ENCODE measurements at regions not wholly inside any gene's neighbourhood (a gene's known extent, or its start where the extent isn't known, plus 50 kb on each side); places are given as distances from the start of the nearest gene placed in this dataset.
"Not testable (repeated sequence)": the region's sequence is repeated elsewhere in the genome, so short reads cannot be mapped to it uniquely, and the experiment has no call there.

GRCh38 chr16:33713710-33714538 is 254.5 kb downstream of the TP53TG3F start:
- H3K4me3 Mint-ChIP-seq; H3K27me3 Mint-ChIP-seq (ENCODE audit: low read depth in 3 of 3); H3K4me1 ChIP-seq (ENCODE audit: control insufficient read depth in 1 of 2, insufficient read depth in 2 of 2, low read length in 2 of 2); H3K27ac ChIP-seq (ENCODE audit: low read depth in 1 of 2, low read length in 2 of 2); H3K4me2 ChIP-seq (replicated peaks; ENCODE audit: extremely low read depth, low read length, poor library complexity, severe bottlenecking); H3K79me2 ChIP-seq (ENCODE audit: insufficient read depth, low read length); intact Hi-C loops (cut with micrococcal nuclease); H3K36me3 ChIP-seq (replicated peaks in 1 of 2; ENCODE audit: control insufficient read depth in 1 of 2, insufficient read depth in 2 of 2, low read length in 2 of 2); H3K4me1 Mint-ChIP-seq; H3K36me3 Mint-ChIP-seq; H3K9me3 ChIP-seq (replicated peaks in 1 of 2; ENCODE audit: control insufficient read depth in 1 of 2, insufficient read depth in 1 of 2, low read length in 2 of 2); H4K20me1 ChIP-seq (ENCODE audit: insufficient read depth, low read length); H2AFZ ChIP-seq (ENCODE audit: insufficient read depth, low read depth, low read length, poor library complexity, severe bottlenecking); DNase-seq; H3K4me3 ChIP-seq (replicated peaks in 1 of 3; ENCODE audit: low read depth in 2 of 3, low read length in 3 of 3); H3K27me3 ChIP-seq (ENCODE audit: control insufficient read depth in 2 of 2, insufficient read depth in 2 of 2, low read length in 2 of 2); H3K27ac Mint-ChIP-seq; H3K9ac ChIP-seq (ENCODE audit: insufficient read depth, low read length, poor library complexity, severe bottlenecking): not testable (repeated sequence)
- H3K9me3 Mint-ChIP-seq: peaks cover 7 to 31% (median 8%) of the 10 kb centered on the region in 7 donors
- 73% methylated on average over 1 of the region's 6 CpGs for WGBS (ENCODE audit: insufficient coverage)

GRCh38 chr16:33731167-33731566 is 271.8 kb downstream of the TP53TG3F start:
- H3K4me1 ChIP-seq (ENCODE audit: control insufficient read depth in 1 of 2, insufficient read depth in 2 of 2, low read length in 2 of 2); H3K4me1 Mint-ChIP-seq; intact Hi-C loops (cut with micrococcal nuclease); H3K9me3 ChIP-seq (replicated peaks in 1 of 2; ENCODE audit: control insufficient read depth in 1 of 2, insufficient read depth in 1 of 2, low read length in 2 of 2); H3K36me3 ChIP-seq (replicated peaks in 1 of 2; ENCODE audit: control insufficient read depth in 1 of 2, insufficient read depth in 2 of 2, low read length in 2 of 2); H3K27me3 Mint-ChIP-seq (ENCODE audit: low read depth in 3 of 3); DNase-seq; H4K20me1 ChIP-seq (ENCODE audit: insufficient read depth, low read length); H3K27ac ChIP-seq (ENCODE audit: low read depth in 1 of 2, low read length in 2 of 2); H3K79me2 ChIP-seq (ENCODE audit: insufficient read depth, low read length); H3K4me3 ChIP-seq (replicated peaks in 1 of 3; ENCODE audit: low read depth in 2 of 3, low read length in 3 of 3); H3K9me3 Mint-ChIP-seq; H3K4me2 ChIP-seq (replicated peaks; ENCODE audit: extremely low read depth, low read length, poor library complexity, severe bottlenecking); H3K36me3 Mint-ChIP-seq; H3K4me3 Mint-ChIP-seq; H3K9ac ChIP-seq (ENCODE audit: insufficient read depth, low read length, poor library complexity, severe bottlenecking); H3K27ac Mint-ChIP-seq; H3K27me3 ChIP-seq (ENCODE audit: control insufficient read depth in 2 of 2, insufficient read depth in 2 of 2, low read length in 2 of 2); H2AFZ ChIP-seq (ENCODE audit: insufficient read depth, low read depth, low read length, poor library complexity, severe bottlenecking): not testable (repeated sequence)
- 6% methylated on average over 2 of the region's 4 CpGs for WGBS (ENCODE audit: insufficient coverage)

GRCh38 chr16:33734650-33735049 is 275.2 kb downstream of the TP53TG3F start:
- H3K27me3 Mint-ChIP-seq (ENCODE audit: low read depth in 3 of 3); H3K9ac ChIP-seq (ENCODE audit: insufficient read depth, low read length, poor library complexity, severe bottlenecking); H3K4me2 ChIP-seq (replicated peaks; ENCODE audit: extremely low read depth, low read length, poor library complexity, severe bottlenecking); H3K27me3 ChIP-seq (ENCODE audit: control insufficient read depth in 2 of 2, insufficient read depth in 2 of 2, low read length in 2 of 2); H3K4me3 ChIP-seq (replicated peaks in 1 of 3; ENCODE audit: low read depth in 2 of 3, low read length in 3 of 3); H2AFZ ChIP-seq (ENCODE audit: insufficient read depth, low read depth, low read length, poor library complexity, severe bottlenecking); H4K20me1 ChIP-seq (ENCODE audit: insufficient read depth, low read length); H3K79me2 ChIP-seq (ENCODE audit: insufficient read depth, low read length); H3K36me3 ChIP-seq (replicated peaks in 1 of 2; ENCODE audit: control insufficient read depth in 1 of 2, insufficient read depth in 2 of 2, low read length in 2 of 2); DNase-seq; H3K9me3 Mint-ChIP-seq; H3K36me3 Mint-ChIP-seq; intact Hi-C loops (cut with micrococcal nuclease); H3K4me1 ChIP-seq (ENCODE audit: control insufficient read depth in 1 of 2, insufficient read depth in 2 of 2, low read length in 2 of 2); H3K4me1 Mint-ChIP-seq; H3K9me3 ChIP-seq (replicated peaks in 1 of 2; ENCODE audit: control insufficient read depth in 1 of 2, insufficient read depth in 1 of 2, low read length in 2 of 2); H3K27ac Mint-ChIP-seq; H3K27ac ChIP-seq (ENCODE audit: low read depth in 1 of 2, low read length in 2 of 2); H3K4me3 Mint-ChIP-seq: not testable (repeated sequence)
- no CpG with 5 or more reads among the region's 2 CpGs for WGBS (ENCODE audit: insufficient coverage)

GRCh38 chr16:33766869-33767765 is 307.7 kb downstream of the TP53TG3F start:
- not testable (repeated sequence) for H3K9ac ChIP-seq (ENCODE audit: insufficient read depth, low read length, poor library complexity, severe bottlenecking)

More at GRCh38 chr16:33766869-33767765, 307.7 kb downstream of the TP53TG3F start:
- H3K4me1 Mint-ChIP-seq; H3K79me2 ChIP-seq (ENCODE audit: insufficient read depth, low read length); H3K27ac ChIP-seq (ENCODE audit: low read depth in 1 of 2, low read length in 2 of 2); H3K4me3 Mint-ChIP-seq; H3K36me3 Mint-ChIP-seq; H3K36me3 ChIP-seq (replicated peaks in 1 of 2; ENCODE audit: control insufficient read depth in 1 of 2, insufficient read depth in 2 of 2, low read length in 2 of 2); H3K27me3 Mint-ChIP-seq (ENCODE audit: low read depth in 3 of 3); H3K9me3 ChIP-seq (replicated peaks in 1 of 2; ENCODE audit: control insufficient read depth in 1 of 2, insufficient read depth in 1 of 2, low read length in 2 of 2); H3K27ac Mint-ChIP-seq; H2AFZ ChIP-seq (ENCODE audit: insufficient read depth, low read depth, low read length, poor library complexity, severe bottlenecking); H3K4me3 ChIP-seq (replicated peaks in 1 of 3; ENCODE audit: low read depth in 2 of 3, low read length in 3 of 3); H3K4me2 ChIP-seq (replicated peaks; ENCODE audit: extremely low read depth, low read length, poor library complexity, severe bottlenecking); H4K20me1 ChIP-seq (ENCODE audit: insufficient read depth, low read length); H3K4me1 ChIP-seq (ENCODE audit: control insufficient read depth in 1 of 2, insufficient read depth in 2 of 2, low read length in 2 of 2); H3K27me3 ChIP-seq (ENCODE audit: control insufficient read depth in 2 of 2, insufficient read depth in 2 of 2, low read length in 2 of 2); DNase-seq; intact Hi-C loops (cut with micrococcal nuclease): not testable (repeated sequence)
- peaks cover 2 to 15% (median 9%) of the 10 kb centered on the region in 7 donors for H3K9me3 Mint-ChIP-seq
- 93% methylated on average over 16 of the region's 35 CpGs for WGBS (ENCODE audit: insufficient coverage)
